ENCODE measurements at regions not wholly inside any gene's neighbourhood (a gene's known extent, or its start where the extent isn't known, plus 50 kb on each side); places are given as distances from the start of the nearest gene placed in this dataset.

DNA sequence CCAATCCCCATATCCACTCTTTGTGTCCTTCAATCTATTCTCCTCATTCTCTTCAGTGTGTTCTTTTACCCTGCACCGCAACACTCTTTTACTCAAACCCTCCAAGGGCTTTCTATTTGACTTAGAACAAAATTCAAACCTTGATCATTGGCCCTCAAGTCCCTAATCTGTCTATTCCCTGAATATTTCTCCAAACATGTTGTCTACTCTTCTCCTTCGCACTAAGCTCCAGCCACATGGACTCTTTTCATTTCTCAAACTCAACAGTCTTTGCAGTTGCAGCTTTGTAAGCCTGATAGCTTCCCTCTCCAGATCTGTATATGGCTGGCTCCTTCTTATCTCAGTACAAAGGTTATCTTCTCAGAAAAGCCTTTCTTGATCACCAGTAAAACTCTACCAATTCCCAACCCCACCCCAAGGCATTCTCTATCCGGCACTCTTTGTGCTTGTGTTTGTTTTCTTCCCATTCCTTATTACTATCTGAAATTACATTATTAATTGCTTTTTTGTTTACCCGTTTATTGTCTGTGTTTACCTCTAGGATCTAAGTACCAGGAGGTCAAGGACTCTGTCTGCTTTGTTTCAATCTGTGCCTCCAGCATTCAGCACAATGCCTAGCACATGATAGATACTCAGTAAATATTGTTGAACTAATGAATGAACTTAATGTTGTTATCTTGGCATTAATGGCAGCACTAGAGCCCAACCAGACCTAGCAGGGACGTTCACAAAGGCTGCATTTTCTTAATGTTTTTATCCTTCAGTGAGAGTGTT is 147.4 kb downstream of the BBOX1 start:
- no peak for DNase-seq

DNA sequence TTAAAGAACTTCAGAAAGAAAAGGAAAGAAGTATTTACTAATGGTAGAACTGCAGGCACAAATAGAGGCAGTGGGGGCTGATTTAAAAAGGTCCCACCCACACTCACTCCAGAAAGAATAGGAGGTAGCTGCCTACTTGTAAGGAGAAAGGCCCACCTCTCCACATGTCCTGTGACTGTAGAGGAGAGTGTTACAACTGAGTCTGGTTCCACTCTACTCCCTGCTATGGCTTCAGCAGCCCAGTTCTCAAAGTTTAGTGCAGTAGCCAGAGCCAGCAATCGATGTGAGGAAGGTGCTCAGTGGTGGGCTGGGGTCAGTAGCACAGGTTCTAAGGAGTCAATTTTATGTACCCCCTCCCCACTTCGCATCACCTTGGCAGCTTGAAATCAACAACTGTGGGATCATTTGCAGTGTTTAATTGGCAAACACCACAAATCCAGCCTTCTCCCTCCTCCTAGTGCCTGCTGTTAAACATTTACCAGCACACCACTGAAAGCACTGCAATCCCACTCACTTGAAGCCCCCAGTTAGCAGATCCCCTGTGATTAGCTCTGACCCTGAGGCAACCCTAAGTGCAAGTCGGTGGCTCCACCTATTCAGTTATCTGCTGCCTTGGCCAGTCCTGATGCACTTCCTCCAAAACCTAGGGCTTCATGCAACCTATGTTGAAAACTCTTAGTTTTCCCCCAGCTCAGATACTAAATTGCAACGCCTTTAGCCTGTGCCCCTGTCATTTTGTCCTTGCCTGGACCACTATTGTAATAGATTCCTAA is 146.6 kb downstream of the BBOX1 start:
- no peak for DNase-seq

DNA sequence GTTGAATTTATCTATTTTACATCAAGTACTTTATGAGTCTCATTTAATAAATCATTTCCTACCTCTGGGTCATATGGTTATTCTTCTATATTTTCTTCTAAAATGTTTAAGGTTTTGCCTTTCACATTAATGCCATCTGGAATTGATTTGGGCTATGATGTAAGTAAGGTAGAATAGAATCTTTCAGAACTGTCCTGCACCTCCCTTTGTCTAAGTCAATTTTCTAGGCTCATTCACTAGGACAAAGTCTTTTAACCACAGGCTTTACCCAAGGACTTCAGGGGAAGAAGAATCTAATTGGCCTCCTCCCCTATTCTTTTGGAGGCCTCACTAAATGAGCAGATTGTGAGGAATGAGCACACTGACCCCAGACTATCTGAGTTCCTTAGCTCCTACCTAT is 146.0 kb downstream of the BBOX1 start:
- no peak for DNase-seq

DNA sequence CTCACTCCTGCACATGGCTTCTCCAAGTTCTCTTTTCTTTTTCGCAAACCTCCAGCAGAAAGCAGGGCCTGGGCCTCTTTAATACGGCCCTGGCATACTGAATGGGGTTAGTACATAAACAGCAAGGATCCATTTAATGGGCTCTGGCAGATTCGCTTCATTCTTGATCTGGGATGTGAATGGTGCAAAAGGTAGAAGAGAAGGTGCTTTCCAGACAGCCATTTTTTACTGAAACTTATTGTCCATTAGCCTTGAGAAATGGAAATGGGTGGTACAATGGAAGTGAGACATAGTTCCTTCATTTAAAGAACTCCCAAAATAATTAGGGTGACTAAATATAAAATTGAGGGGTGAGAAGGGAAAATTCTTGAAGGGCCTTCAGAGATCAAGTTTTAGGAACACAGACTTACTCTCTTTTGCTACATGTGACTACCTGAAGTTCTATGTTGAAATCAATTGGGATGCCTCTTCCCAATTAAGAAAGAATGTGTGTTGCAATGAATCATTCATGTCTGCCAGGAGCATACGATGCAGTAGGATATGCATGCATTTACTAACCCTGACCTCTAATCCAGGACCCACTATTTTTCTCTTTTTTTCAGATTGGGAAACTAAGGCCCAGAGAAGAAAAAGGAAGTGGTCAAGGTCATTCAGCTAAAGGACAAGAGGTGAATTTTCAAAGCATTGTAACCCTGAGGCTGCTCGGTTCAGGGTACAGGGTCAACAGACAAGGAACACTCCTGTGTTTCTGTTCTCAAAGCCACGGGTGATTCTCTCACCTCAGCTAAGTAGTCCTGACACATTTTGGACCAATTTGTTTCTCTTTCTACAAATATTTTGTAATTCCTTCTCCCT is 144.1 kb downstream of the BBOX1 start:
- DNase-seq, result no peak

DNA sequence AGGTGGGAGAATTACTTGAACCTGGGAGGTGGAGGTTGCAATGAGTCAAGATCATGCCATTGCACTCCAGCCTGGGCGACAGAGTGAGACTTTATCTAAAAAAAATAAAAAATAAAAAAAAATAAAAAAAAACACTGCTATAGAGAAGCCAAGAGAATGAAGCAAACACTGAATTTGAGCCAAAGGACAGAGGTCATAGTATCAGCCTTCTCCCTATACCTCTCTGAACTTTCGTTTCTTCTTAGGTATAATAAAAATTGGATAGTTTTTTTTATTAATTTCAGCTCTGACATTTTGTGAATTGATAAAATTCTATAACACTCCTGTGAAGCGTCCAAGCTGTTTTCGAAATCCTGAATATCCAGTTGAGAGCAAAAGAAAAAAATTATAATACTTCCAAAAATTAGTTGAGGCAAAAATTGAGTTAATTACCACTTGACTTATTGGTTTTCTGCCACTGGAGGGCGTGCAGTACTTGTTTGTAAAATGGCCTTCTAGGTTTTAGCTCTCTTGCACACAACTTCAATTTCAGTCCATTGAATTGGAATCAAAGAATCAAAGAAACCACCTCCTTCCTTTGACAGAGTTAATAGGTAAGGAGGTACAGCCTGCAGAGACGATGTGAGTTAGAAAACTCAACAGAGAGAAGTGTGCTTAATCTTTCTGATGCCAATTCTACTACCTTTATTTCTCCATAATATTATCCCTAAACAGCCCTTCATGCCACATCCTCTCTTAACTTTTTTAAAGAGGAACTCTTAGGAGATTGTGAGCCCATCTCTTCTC is 143.2 kb downstream of the BBOX1 start:
- no peak for DNase-seq

DNA sequence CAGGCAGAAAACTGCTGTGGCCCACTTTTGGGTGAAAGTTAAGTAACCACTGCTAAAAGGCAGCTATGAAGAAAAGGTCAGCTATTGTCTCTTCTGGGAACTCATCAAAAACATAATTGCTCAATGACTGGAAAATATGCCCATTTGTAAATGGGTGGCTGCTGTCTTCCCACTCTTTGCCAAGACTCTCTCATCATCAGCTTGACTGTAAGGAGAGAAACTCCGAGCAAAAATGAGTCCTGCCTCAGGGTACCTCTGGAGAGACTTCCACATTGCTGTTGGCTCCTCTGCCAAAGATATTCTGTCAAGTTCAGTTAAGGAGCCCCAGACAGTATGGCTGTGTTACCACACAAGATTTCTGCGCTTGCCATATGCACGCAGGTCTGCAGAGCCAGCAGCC is 138.7 kb downstream of the BBOX1 start:
- no peak for DNase-seq

DNA sequence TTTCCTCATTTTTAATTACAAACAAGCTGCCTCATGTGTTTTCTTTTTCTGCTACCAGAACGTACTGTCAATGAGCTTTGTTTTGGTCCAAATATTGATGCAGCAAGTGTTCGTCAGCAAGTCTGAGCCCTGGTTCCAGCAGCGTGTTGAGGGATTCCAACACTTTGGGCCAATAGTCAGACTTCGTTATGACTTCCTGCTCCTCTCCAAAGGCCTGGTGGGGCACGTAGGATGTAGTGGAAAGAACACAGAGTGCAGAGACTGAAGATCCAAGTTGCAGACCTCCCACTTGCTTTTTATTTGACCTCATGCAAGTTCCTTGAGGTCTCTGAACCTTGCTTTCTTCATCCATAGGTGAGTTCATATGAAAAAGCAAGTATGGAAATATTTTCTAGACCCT is 138.2 kb downstream of the BBOX1 start:
- DNase-seq, result no peak
